Gastroesophageal sphincter (tissue), 4 donors: ENCODE measurements at regions not wholly inside any gene's neighbourhood (a gene's known extent, or its start where the extent isn't known, plus 50 kb on each side); places are given as distances from the start of the nearest gene placed in this dataset.

ENCODE experiments used
- ATAC-seq: fragments of 150-250 bp; one replicate; pipeline ENCODE4 v1.9.1; 2016; ENCODE audit warnings: mild to moderate bottlenecking, moderate library complexity
- H3K27ac ChIP-seq, 4 donors: fragments of 200-600 bp; sonication (generic) in 3 of 4; 1 replicate in 3 of 4; 2 replicates in 1 of 4; pipeline ENCODE4 v1.5.1; 2016 to 2019
- H3K27me3 ChIP-seq: fragments of 200-600 bp; sonication (generic); one replicate; pipeline ENCODE4 v1.5.1; 2019
- H3K36me3 ChIP-seq, 2 donors: fragments of 200-600 bp; sonication (generic); one replicate each; pipeline ENCODE4 v1.5.1; 2019; ENCODE audit warnings: control low read depth in 1 of 2
- H3K4me1 ChIP-seq, 3 donors: fragments of 200-600 bp; sonication (generic); 1 replicate in 2 of 3; 2 replicates in 1 of 3; pipeline ENCODE4 v1.5.1; 2016 to 2019; ENCODE audit warnings: control low read depth in 2 of 3
- H3K4me3 ChIP-seq, 2 donors: fragments of 200-600 bp; sonication (generic); one replicate each; pipeline ENCODE4 v1.5.1; 2019; ENCODE audit warnings: mild to moderate bottlenecking in 1 of 2, moderate library complexity in 1 of 2
- H3K9me3 ChIP-seq, 3 donors: fragments of 200-600 bp; sonication (generic); one replicate each; pipeline ENCODE4 v1.5.1; 2017 to 2019; ENCODE audit warnings: control low read depth in 2 of 3
- EP300 ChIP-seq: sonication (generic); formaldehyde crosslinking; IDR thresholded peaks from one replicate; pipeline ENCODE4 v1.6.1; 2017; ENCODE audit warnings: antibody characterized with exemption, mild to moderate bottlenecking
- POLR2A ChIP-seq, 2 donors: fragments of 450-650 bp; IDR thresholded peaks; one replicate each; pipeline ENCODE4 v1.6.1; 2017; ENCODE audit warnings: antibody characterized with exemption in 2 of 2, mild to moderate bottlenecking in 2 of 2, moderate library complexity in 1 of 2
- POLR2AphosphoS5 ChIP-seq: sonication (generic); formaldehyde crosslinking; IDR thresholded peaks from one replicate; pipeline ENCODE4 v1.6.1; 2017; ENCODE audit warnings: antibody characterized with exemption
- WGBS, 2 donors: methylation state at CpG; one replicate each; pipeline ENCODE4 v1.1.5; 2018; ENCODE audit warnings: low coverage in 1 of 2; 5-methylcytosine and 5-hydroxymethylcytosine counted together
- TF ChIP-seq, protein P1 (sequence below), 4 experiments: fragments of 200-600 bp in 2 of 4; fragments of 450-650 bp in 2 of 4; sonication (generic) in 1 of 4; IDR thresholded peaks; one replicate each; pipeline ENCODE4 v1.5.1; 2017 to 2019; ENCODE audit warnings: antibody characterized with exemption in 4 of 4, mild to moderate bottlenecking in 2 of 4, moderate library complexity in 2 of 4

DNA sequence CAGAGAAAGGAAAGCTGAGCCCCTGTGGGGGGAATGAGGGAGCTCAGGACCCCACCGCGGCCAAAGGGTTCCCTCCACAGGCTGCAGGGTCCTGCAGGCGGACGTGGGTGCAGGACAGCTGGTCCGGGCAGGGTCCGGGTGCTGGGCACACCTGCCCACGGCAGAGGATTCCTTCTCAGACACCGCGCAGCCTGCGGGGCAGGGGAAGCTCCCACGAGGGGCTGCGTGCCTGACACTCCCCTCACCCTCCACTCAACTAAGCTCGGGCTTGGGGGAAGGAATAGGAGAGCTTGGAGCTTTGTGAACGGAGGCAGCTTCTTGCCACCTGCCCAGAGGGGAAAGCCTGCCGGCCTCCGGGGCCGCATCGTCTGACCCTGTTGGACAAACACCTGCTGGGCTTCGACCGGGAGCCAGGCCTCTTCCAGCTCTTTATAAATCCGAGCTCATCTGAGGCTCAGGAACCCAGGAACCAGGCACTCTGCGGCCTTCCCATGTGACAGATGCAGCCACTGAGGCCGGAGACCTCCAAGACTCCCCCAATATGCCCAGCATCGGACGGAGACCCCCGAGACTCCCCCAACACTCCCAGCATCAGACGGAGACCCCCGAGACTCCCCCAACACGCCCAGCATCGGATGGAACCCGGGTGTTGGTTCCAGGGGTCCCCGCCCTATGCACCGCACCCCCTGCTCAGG is 97.3 kb downstream of the PDGFA start:
- Histone ChIP-seq H3K36me3 (no peaks in the 10 kb centered on the region), H3K4me1 (peaks cover 0 to 23% (median 0%) of the 10 kb centered on the region in 3 donors), H3K27ac (no peak overlapping the region), H3K9me3 (peaks cover 0 to 17% (median 0%) of the 10 kb centered on the region in 3 donors), H3K4me3 (no peak overlapping the region), H3K27me3 (peaks cover 5% of the 10 kb centered on the region)
- TF ChIP-seq, protein P1, sequence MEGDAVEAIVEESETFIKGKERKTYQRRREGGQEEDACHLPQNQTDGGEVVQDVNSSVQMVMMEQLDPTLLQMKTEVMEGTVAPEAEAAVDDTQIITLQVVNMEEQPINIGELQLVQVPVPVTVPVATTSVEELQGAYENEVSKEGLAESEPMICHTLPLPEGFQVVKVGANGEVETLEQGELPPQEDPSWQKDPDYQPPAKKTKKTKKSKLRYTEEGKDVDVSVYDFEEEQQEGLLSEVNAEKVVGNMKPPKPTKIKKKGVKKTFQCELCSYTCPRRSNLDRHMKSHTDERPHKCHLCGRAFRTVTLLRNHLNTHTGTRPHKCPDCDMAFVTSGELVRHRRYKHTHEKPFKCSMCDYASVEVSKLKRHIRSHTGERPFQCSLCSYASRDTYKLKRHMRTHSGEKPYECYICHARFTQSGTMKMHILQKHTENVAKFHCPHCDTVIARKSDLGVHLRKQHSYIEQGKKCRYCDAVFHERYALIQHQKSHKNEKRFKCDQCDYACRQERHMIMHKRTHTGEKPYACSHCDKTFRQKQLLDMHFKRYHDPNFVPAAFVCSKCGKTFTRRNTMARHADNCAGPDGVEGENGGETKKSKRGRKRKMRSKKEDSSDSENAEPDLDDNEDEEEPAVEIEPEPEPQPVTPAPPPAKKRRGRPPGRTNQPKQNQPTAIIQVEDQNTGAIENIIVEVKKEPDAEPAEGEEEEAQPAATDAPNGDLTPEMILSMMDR (IDR thresholded peaks at IDR 0.05): no peak
- TF ChIP-seq POLR2AphosphoS5 (no peak), POLR2A (IDR thresholded peaks at IDR 0.05) (no peak), EP300 (no peak)
- ATAC-seq: no peak
- WGBS, 2 donors: 75 to 100% methylated on average over 1 to 4 of the region's 33 CpGs

DNA sequence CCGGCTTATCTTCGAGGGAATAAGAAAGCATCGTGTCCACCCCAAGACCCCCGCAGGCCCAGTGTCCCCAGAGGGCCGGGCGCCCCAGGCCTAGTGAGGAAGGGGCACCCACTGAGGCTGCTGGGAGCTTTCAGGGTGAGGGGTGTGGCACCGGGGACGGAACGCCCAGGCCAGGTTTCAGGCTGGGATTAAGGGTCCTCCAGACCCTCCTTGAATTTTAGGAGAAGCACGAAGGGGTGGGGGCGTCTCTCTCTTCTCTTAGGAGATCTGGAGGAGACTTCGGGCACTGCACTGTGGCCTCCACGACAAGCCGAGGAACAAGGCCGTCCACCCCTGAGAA is 96.8 kb downstream of the PDGFA start:
- Histone ChIP-seq H3K27ac (no peak overlapping the region), H3K9me3 (peaks cover 0 to 12% (median 0%) of the 10 kb centered on the region in 3 donors), H3K36me3 (no peaks in the 10 kb centered on the region), H3K27me3 (peaks cover 5% of the 10 kb centered on the region), H3K4me3 (no peak overlapping the region), H3K4me1 (peaks cover 0 to 23% (median 0%) of the 10 kb centered on the region in 3 donors)
- 100% methylated on average over 1 of the region's 15 CpGs; no CpG with 5 or more reads in 1 of the 2 donors for WGBS, 2 donors
- no peak for TF ChIP-seq EP300
- no peak for ATAC-seq

DNA sequence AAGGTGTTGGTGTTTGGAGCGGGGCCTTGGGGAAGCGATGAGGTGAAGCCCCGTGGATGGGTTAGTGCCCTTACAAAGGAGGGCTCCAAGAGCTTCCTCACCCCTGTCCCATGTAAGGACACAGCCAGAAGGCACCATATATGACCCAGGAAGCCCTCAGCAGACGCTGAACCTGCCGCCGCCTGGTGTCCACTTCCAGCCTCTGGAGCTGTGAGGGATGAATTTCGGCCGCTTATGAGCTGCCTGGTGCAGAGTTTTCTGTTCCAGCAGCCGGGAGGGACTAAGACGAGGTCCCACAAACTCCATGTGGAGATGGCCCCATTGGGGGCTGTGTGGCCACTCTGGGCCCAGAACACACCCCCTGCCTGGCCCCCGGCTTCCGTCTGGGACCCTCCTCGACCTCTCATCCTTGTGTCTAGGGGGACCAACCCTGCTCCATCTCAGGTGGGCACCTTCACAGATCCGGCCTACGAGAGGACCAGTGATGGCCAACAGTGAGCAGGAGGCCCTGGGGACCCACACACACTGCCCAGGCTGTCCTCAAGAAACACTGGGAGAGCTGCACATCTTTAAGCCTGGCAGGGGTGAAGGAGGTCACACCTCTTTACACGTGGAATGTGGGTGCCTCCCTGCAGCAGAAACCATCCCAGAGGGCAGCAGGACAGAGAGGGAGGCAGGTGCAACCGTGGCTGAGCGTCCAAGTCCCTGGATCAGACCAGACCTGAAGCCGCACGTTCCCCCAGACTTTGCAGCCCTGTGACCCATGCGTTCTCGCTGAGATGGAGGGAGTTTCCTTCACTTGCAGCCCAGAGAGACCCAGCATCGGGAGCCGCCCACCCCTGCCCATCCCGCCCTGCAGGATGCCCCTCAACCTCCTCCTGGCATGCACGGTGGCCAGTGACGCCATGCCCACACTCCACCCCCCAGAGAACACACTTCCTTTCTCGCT is 96.1 kb downstream of the PDGFA start:
- peaks cover 0 to 23% (median 0%) of the 10 kb centered on the region in 3 donors for H3K4me1 ChIP-seq
- 40 to 95% methylated on average over 1 to 4 of the region's 28 CpGs for WGBS, 2 donors
- TF ChIP-seq, protein P1 (IDR thresholded peaks at IDR 0.05): no peak
- no peak for TF ChIP-seq POLR2AphosphoS5
- no peak for TF ChIP-seq EP300
- no peak for TF ChIP-seq POLR2A (IDR thresholded peaks at IDR 0.05)
- peaks cover 0 to 5% (median 0%) of the 10 kb centered on the region in 3 donors for H3K9me3 ChIP-seq
- no peaks in the 10 kb centered on the region for H3K36me3 ChIP-seq
- no peak overlapping the region for H3K4me3 ChIP-seq
- no peak for ATAC-seq
- peak overlapping the region in 2 of 4 donors; percentile 51 to 66 for H3K27ac ChIP-seq
- H3K27me3 ChIP-seq: peaks cover 5% of the 10 kb centered on the region

DNA sequence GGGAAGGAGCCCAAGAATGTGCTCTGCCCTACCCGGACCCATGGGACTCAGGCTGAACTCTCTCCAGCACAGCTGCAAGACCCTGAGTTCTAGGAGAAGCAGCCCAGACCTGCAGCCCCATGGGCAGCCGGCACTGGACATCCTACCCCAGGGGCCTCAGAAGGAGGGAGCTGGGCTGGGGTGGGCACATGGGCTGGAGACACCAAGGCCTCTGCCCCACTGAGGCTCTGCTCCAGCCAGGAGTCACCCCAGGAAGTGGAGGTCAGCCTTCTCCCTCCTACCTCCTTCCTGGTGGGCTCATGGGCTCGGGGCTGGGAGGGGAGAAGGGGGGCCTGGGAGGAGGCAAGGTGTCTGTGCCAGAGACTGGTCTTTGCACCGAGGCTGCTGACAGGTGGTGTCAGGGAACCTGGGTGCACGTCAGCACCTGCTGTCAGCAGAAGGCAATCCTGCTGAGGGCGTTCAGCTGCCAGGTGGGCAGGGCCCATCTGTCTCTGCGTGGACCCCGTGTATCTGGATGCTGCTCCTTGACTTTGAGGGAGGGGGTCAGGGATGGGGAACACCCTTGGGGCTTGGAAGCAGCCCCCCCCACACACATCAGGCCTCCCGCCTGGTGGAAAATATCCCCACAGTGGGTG is 95.2 kb downstream of the PDGFA start:
- Histone ChIP-seq H3K27me3 (peaks cover 5% of the 10 kb centered on the region), H3K9me3 (no peaks in the 10 kb centered on the region), H3K4me3 (no peak overlapping the region), H3K27ac (peak overlapping the region in 3 of 4 donors; percentile 42 to 66 (median 51)), H3K4me1 (peaks cover 0 to 19% (median 0%) of the 10 kb centered on the region in 3 donors), H3K36me3 (no peaks in the 10 kb centered on the region)
- WGBS, 2 donors: no CpG with 5 or more reads among the region's 9 CpGs
- TF ChIP-seq POLR2AphosphoS5 (no peak), EP300 (no peak), POLR2A (IDR thresholded peaks at IDR 0.05) (no peak)
- TF ChIP-seq, protein P1 (IDR thresholded peaks at IDR 0.05): no peak
- no peak for ATAC-seq
